K562 (cell line): ENCODE measurements at regions not wholly inside any gene's neighbourhood (a gene's known extent, or its start where the extent isn't known, plus 50 kb on each side); places are given as distances from the start of the nearest gene placed in this dataset.

Source experiments
- ATAC-seq: fragments of 200-7000 bp; cut with Tn5 transposase; 3 replicates; pipeline ENCODE4 v1.9.1; 2020; ENCODE audit warnings: moderate library complexity
- BruUV-seq: library from RNA; stranded (reverse); fragments of 400-500 nt; replicated peaks from 2 replicates; lab custom pipeline; 2021; lab: Mats Ljungman, UMichigan
- CTCF ChIA-PET: fragments of 300-600 bp; formaldehyde crosslinking; extraction: SDS; loops from one replicate; lab custom pipeline; 2021; ENCODE audit warnings: low intra/inter-chr PET ratio; lab: Yijun Ruan, JAX
- POLR2A ChIA-PET: fragments of 300-600, 350-650 bp; sonication (Branson Sonifier 250); formaldehyde crosslinking; extraction: SDS; loops from one replicate; lab custom pipeline; 2021; ENCODE audit warnings: antibody characterized with exemption, inconsistent platforms; lab: Yijun Ruan, JAX
- DNase-seq, 4 experiments: peaks; one replicate each; pipeline versions ENCODE4 v3.0.0 to v3.0.0-alpha.2; 2011 to 2018; ENCODE audit warnings: low spot score in 3 of 4, mixed read lengths in 3 of 4; ENCODE audit errors: extremely low read depth in 1 of 4
- FAIRE-seq: peaks from 2 replicates; lab custom pipeline; 2011; peaks lifted over from hg19 to GRCh38; lab: Jason Lieb, UNC
- H2AFZ ChIP-seq: 2 replicates; pipeline ENCODE4 v1.6.0; 2011; ENCODE audit warnings: low read depth, low read length, control low read depth, inconsistent platforms
- H3K27ac ChIP-seq: fragments of 200-600 bp; 3 replicates; pipeline ENCODE4 v1.8.0; 2011; ENCODE audit warnings: low read depth, mild to moderate bottlenecking, control low read depth, inconsistent platforms, low read length, moderate library complexity, mixed read lengths; ENCODE audit errors: extremely low read depth
- H3K27me3 ChIP-seq, 2 experiments: fragments of 300-600 bp in 1 of 2; 2 replicates in 1 of 2; 3 replicates in 1 of 2; pipeline versions ENCODE4 v1.6.0 to v1.8.0; 2011; ENCODE audit warnings: inconsistent platforms in 2 of 2, low read length in 2 of 2, mild to moderate bottlenecking in 1 of 2, mixed read lengths in 1 of 2, moderate library complexity in 1 of 2; ENCODE audit not compliant: control insufficient read depth in 2 of 2, insufficient read depth in 2 of 2
- H3K36me3 ChIP-seq: fragments of 300-600 bp; 3 replicates; pipeline ENCODE4 v1.8.0; 2011; ENCODE audit warnings: mild to moderate bottlenecking, low read length, inconsistent platforms; ENCODE audit not compliant: control insufficient read depth, insufficient read depth
- H3K4me1 ChIP-seq, 2 experiments: fragments of 200-600 bp in 1 of 2; replicated peaks in 1 of 2; 2 replicates in 1 of 2; 3 replicates in 1 of 2; pipeline versions ENCODE4 v1.5.1 to v1.8.0; 2011; ENCODE audit warnings: inconsistent platforms in 2 of 2, low read length in 2 of 2, mild to moderate bottlenecking in 1 of 2, mixed read lengths in 1 of 2, moderate library complexity in 1 of 2; ENCODE audit not compliant: control insufficient read depth in 2 of 2, insufficient read depth in 2 of 2
- H3K4me2 ChIP-seq: 2 replicates; pipeline ENCODE4 v1.6.1; 2011; ENCODE audit warnings: low read length, control low read depth, inconsistent platforms, mixed read lengths; ENCODE audit not compliant: insufficient read depth
- H3K4me3 ChIP-seq: fragments of 200-600 bp; sonication (generic), shearing (Covaris generic); 2 replicates; pipeline ENCODE4 v1.5.1; 2016; ENCODE audit warnings: control low read depth, inconsistent platforms
- H3K79me2 ChIP-seq: fragments of 200-600 bp; 3 replicates; pipeline ENCODE4 v1.8.0; 2011; ENCODE audit warnings: low read length, inconsistent platforms; ENCODE audit not compliant: control insufficient read depth, insufficient read depth
- H3K9ac ChIP-seq, 2 experiments: 2 replicates each; pipeline versions ENCODE4 v1.6.0 to v1.6.1; 2011; ENCODE audit warnings: low read depth in 2 of 2, low read length in 2 of 2, control low read depth in 1 of 2, inconsistent platforms in 1 of 2, mild to moderate bottlenecking in 1 of 2, mixed read lengths in 1 of 2; ENCODE audit not compliant: insufficient read depth in 1 of 2
- H3K9me1 ChIP-seq: one replicate; pipeline ENCODE4 v1.6.0; 2011; ENCODE audit warnings: inconsistent platforms, mild to moderate bottlenecking, low read length, moderate library complexity; ENCODE audit not compliant: control insufficient read depth, insufficient read depth
- H3K9me3 ChIP-seq: replicated peaks from 2 replicates; pipeline ENCODE4 v1.5.1; 2011; ENCODE audit warnings: low read depth, low read length, inconsistent platforms; ENCODE audit not compliant: control insufficient read depth, insufficient read depth
- H4K20me1 ChIP-seq: replicated peaks from 2 replicates; pipeline ENCODE4 v1.6.1; 2011; ENCODE audit warnings: low read length, inconsistent platforms, mixed read lengths; ENCODE audit not compliant: control insufficient read depth, insufficient read depth
- BDP1 ChIP-seq: IDR thresholded peaks from 3 replicates; pipeline ENCODE4 v1.6.1; 2011; ENCODE audit not compliant: insufficient read length, insufficient read depth
- BRF1 ChIP-seq: IDR thresholded peaks from 3 replicates; pipeline ENCODE4 v1.6.1; 2011; ENCODE audit warnings: borderline replicate concordance, mild to moderate bottlenecking; ENCODE audit not compliant: insufficient read length; ENCODE audit errors: extremely low read depth
- CTBP1 ChIP-seq: fragments of 450-650 bp; IDR thresholded peaks from 2 replicates; pipeline ENCODE4 v1.6.1; 2016; ENCODE audit warnings: borderline replicate concordance
- DACH1 ChIP-seq: fragments of 450-650 bp; IDR thresholded peaks from 2 replicates; pipeline ENCODE4 v1.6.1; 2018; ENCODE audit not compliant: partially characterized antibody
- ELK1 ChIP-seq: sonication (generic); formaldehyde crosslinking; IDR thresholded peaks from 2 replicates; pipeline ENCODE4 v1.8.1; 2022; ENCODE audit warnings: missing genetic modification reagents
- HDAC1 ChIP-seq, 2 experiments: fragments of 450-650 bp; IDR thresholded peaks; 2 replicates each; pipeline ENCODE4 v1.6.1; 2016 to 2017; ENCODE audit warnings: inconsistent platforms in 1 of 2, mild to moderate bottlenecking in 1 of 2, moderate library complexity in 1 of 2
- MTA3 ChIP-seq: fragments of 450-650 bp; formaldehyde crosslinking; IDR thresholded peaks from 2 replicates; pipeline ENCODE4 v1.6.1; 2017; ENCODE audit warnings: mild to moderate bottlenecking, borderline replicate concordance
- NONO ChIP-seq, 2 experiments: fragments of 200-400 bp in 1 of 2; fragments of 450-650 bp in 1 of 2; formaldehyde crosslinking in 1 of 2; IDR thresholded peaks; 2 replicates each; pipeline ENCODE4 v1.6.1; 2017; ENCODE audit warnings: low read depth in 2 of 2, mild to moderate bottlenecking in 2 of 2, moderate library complexity in 2 of 2, low read length in 1 of 2
- POLR2G ChIP-seq: fragments of 200-400 bp; formaldehyde crosslinking; IDR thresholded peaks from 2 replicates; pipeline ENCODE4 v1.6.1; 2017; ENCODE audit warnings: low read depth, mild to moderate bottlenecking, antibody characterized with exemption, low read length, moderate library complexity
- RBM14 ChIP-seq: fragments of 200-400 bp; formaldehyde crosslinking; IDR thresholded peaks from 2 replicates; pipeline ENCODE4 v1.6.1; 2018; ENCODE audit warnings: low read depth, mild to moderate bottlenecking, low read length, moderate library complexity, borderline replicate concordance; ENCODE audit not compliant: insufficient read depth
- RBM15 ChIP-seq: fragments of 200-400 bp; formaldehyde crosslinking; IDR thresholded peaks from 2 replicates; pipeline ENCODE4 v1.6.1; 2018; ENCODE audit warnings: mild to moderate bottlenecking, low read length, moderate library complexity; ENCODE audit not compliant: insufficient read depth
- SMARCA4 ChIP-seq: fragments of 450-650 bp; IDR thresholded peaks from 2 replicates; pipeline ENCODE4 v1.6.1; 2016
- ZNF143 ChIP-seq: sonication (generic); formaldehyde crosslinking; IDR thresholded peaks from 2 replicates; pipeline ENCODE4 v1.9.0; 2022; ENCODE audit warnings: mild to moderate bottlenecking, missing genetic modification reagents
- ZNF277 ChIP-seq: fragments of 250-450 bp; sonication (Bioruptor Pico); IDR thresholded peaks from 2 replicates; pipeline ENCODE4 v1.8.0; 2022; ENCODE audit warnings: inconsistent platforms, mild to moderate bottlenecking, moderate library complexity, borderline replicate concordance
- ZNF41 ChIP-seq: fragments of 250-450 bp; sonication (Bioruptor Pico); conservative IDR thresholded peaks from 2 replicates; pipeline ENCODE4 v1.4.0; 2020; ENCODE audit warnings: mild to moderate bottlenecking
- WGBS: fragments of 100-300 bp; shearing (Covaris generic); methylation state at CpG from one replicate; pipeline ENCODE4 v1.1.6; 2016; ENCODE audit warnings: low coverage, mixed read lengths; ENCODE audit not compliant: insufficient coverage; ENCODE audit errors: missing lambda C conversion rate; 5-methylcytosine and 5-hydroxymethylcytosine counted together
- in situ Hi-C: fragments of 300-500 bp; cut with MboI; formaldehyde crosslinking; loops from 4 replicates; pipeline ENCODE4 v1.15.0; 2018; ENCODE audit warnings: inconsistent platforms, mixed read lengths
- intact Hi-C: fragments of 100-400 bp; cut with micrococcal nuclease; formaldehyde crosslinking; loops from 2 replicates; pipeline ENCODE4 v1.14.2; 2022
- TF ChIP-seq, protein P1 (sequence below): sonication (generic); formaldehyde crosslinking; IDR thresholded peaks from 2 replicates; pipeline ENCODE4 v1.8.1; 2023; ENCODE audit warnings: mild to moderate bottlenecking, missing genetic modification reagents, moderate library complexity

DNA sequence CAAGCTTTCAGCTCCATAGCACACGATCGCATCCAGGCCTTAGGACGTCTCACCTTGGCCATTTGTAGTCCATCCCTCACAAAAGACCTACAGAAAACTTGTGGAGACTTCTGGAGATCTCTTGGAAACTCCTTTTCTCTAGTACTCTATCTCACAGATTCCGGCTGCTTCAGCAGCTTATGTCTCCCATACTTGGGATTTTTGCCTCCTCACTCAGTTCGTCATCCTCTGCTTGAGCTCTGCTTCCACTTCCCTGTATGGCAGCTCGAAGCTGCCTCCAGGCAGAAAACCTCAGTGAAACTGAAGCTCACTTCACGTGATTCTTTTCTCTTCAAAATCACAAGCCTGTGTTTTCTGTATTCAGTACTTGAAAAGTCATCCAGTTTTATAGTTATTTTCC is 178.7 kb upstream of the GDF10 start (continued):
- TF ChIP-seq ELK1 (CRISPR knock-in tag) (no peak), MTA3 (no peak), ZNF143 (CRISPR knock-in tag) (no peak), RBM15 (no peak), RBM14 (no peak), CTBP1 (no peak)

DNA sequence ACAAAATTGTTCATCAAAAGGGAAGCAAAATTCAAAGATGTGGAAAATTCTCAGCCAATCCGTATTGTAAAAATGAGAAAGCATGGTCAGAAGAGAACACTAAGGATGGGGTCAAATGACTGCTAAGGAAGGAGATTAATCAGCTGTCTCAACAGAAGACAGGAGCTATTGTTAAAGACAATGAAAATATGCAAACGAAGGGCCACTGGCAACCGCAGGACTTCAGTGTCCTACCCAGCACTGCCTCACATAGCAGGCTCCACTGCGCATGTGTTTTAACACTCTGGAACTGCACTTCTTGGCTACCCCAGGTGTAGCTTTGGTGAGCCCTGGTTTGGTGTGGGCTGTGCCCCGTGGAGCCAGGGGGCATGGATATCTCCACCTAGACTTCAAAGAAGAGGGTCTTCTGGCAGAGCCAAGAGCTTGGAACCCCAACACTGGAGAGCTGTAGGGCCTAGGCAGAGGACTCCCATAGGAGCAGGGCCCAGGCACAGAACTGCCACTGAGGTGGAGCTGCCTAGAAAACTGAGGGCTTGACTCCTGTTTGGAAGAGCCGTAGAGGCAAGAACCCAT is 176.2 kb upstream of the GDF10 start:
- Histone ChIP-seq H3K79me2 (no peaks in the 10 kb centered on the region), H3K4me3 (no peak overlapping the region), H3K9ac (no peak overlapping the region), H3K27me3 (peaks cover 2 to 8% of the 10 kb centered on the region in 2 experiments; a peak in 1 of 5 replicates), H3K27ac (no peak overlapping the region), H3K9me3 (no peaks in the 10 kb centered on the region), H4K20me1 (no peaks in the 10 kb centered on the region), H3K9me1 (no peaks in the 10 kb centered on the region), H3K4me2 (no peak overlapping the region), H2AFZ (no peak overlapping the region), H3K36me3 (no peaks in the 10 kb centered on the region), H3K4me1 (no peaks in the 10 kb centered on the region)
- intact Hi-C loops (no loop called here), in situ Hi-C loops (no loop called here)
- ChIA-PET CTCF (no interaction called here), POLR2A (interaction anchor here (1.7 kb wide), 1 partner anchor 9 kb away, joined by 4 read pairs; no protein-coding TSS in a partner anchor)
- ATAC-seq, result no peak
- 0% methylated on average over 6 of the region's 6 CpGs for WGBS
- no peak for FAIRE-seq
- DNase-seq, result no peak
- no TSS peak for BruUV-seq
- TF ChIP-seq DACH1 (no peak), POLR2G (no peak), BDP1 (no peak), SMARCA4 (no peak), ZNF277 (CRISPR knock-in tag) (no peak), BRF1 (no peak), HDAC1 (IDR thresholded peaks at IDR 0.05) (no peak), MTA3 (no peak), NONO (IDR thresholded peaks at IDR 0.05; ENCODE audit: low read depth in 2 of 2, low read length in 1 of 2) (no peak), ZNF41 (CRISPR knock-in tag) (no peak)
- TF ChIP-seq, protein P1, sequence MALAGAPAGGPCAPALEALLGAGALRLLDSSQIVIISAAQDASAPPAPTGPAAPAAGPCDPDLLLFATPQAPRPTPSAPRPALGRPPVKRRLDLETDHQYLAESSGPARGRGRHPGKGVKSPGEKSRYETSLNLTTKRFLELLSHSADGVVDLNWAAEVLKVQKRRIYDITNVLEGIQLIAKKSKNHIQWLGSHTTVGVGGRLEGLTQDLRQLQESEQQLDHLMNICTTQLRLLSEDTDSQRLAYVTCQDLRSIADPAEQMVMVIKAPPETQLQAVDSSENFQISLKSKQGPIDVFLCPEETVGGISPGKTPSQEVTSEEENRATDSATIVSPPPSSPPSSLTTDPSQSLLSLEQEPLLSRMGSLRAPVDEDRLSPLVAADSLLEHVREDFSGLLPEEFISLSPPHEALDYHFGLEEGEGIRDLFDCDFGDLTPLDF (CRISPR knock-in tag), result no peak
